NCI-H82 (cell line): ENCODE measurements at regions not wholly inside any gene's neighbourhood (a gene's known extent, or its start where the extent isn't known, plus 50 kb on each side); places are given as distances from the start of the nearest gene placed in this dataset.

Experiments used
- DNase-seq: peaks from one replicate; lab custom pipeline; 2025; lab: John Stamatoyannopoulos, UW

GRCh38 chrX:16222151-16222550 is 54.9 kb downstream of the MAGEB17 start:
- DNase-seq = no peak

- DNase-seq = no peak
Measured at GRCh38 chrX:16223385-16223784, 56.1 kb downstream of the MAGEB17 start.

- no peak for DNase-seq
Measured at GRCh38 chrX:16239211-16239610, 71.9 kb downstream of the MAGEB17 start.

GRCh38 chrX:16240231-16240905 is 73.1 kb downstream of the MAGEB17 start:
- no peak for DNase-seq

- DNase-seq = no peak
Measured at GRCh38 chrX:16240968-16241367, 73.7 kb downstream of the MAGEB17 start.

GRCh38 chrX:16250296-16250695 is 83.0 kb downstream of the MAGEB17 start:
- DNase-seq = no peak

GRCh38 chrX:16251782-16252181 is 84.5 kb downstream of the MAGEB17 start:
- DNase-seq = no peak

GRCh38 chrX:16258882-16259281 is 91.6 kb downstream of the MAGEB17 start:
- no peak for DNase-seq

- no peak for DNase-seq
Measured at GRCh38 chrX:16267431-16267830, 100.2 kb downstream of the MAGEB17 start.

- no peak for DNase-seq
Measured at GRCh38 chrX:16268206-16268605, 100.9 kb downstream of the MAGEB17 start.

- DNase-seq = peak; percentile 8
Measured at GRCh38 chrX:16278927-16279326, 111.6 kb downstream of the MAGEB17 start.

- no peak for DNase-seq
Measured at GRCh38 chrX:16282209-16282608, 114.9 kb downstream of the MAGEB17 start.

- DNase-seq = no peak
Measured at GRCh38 chrX:16284842-16285241, 117.6 kb downstream of the MAGEB17 start.

GRCh38 chrX:16290997-16291396 is 123.7 kb downstream of the MAGEB17 start:
- DNase-seq = no peak

GRCh38 chrX:16300831-16301230 is 133.6 kb downstream of the MAGEB17 start:
- no peak for DNase-seq

- DNase-seq = no peak
Measured at GRCh38 chrX:16304751-16305150, 137.5 kb downstream of the MAGEB17 start.

- no peak for DNase-seq
Measured at GRCh38 chrX:16305187-16305586, 137.9 kb downstream of the MAGEB17 start.

- no peak for DNase-seq
Measured at GRCh38 chrX:16307950-16308349, 140.7 kb downstream of the MAGEB17 start.

GRCh38 chrX:16308773-16309172 is 141.5 kb downstream of the MAGEB17 start:
- DNase-seq = no peak

GRCh38 chrX:16310326-16310725 is 143.0 kb downstream of the MAGEB17 start:
- no peak for DNase-seq

- DNase-seq = no peak
Measured at GRCh38 chrX:16311671-16312070, 144.4 kb downstream of the MAGEB17 start.

- no peak for DNase-seq
Measured at GRCh38 chrX:16312761-16313623, 145.7 kb downstream of the MAGEB17 start.

GRCh38 chrX:16316331-16316730 is 149.1 kb downstream of the MAGEB17 start:
- DNase-seq = no peak
